Epithelial cell of prostate (primary cell): ENCODE measurements at regions not wholly inside any gene's neighbourhood (a gene's known extent, or its start where the extent isn't known, plus 50 kb on each side); places are given as distances from the start of the nearest gene placed in this dataset.

ENCODE experiments used
- DNase-seq: peaks from one replicate; pipeline ENCODE4 v3.0.0-alpha.2; 2011; ENCODE audit warnings: low read depth, low spot score
- H3K27ac ChIP-seq: fragments of 450-650 bp; 2 replicates; pipeline ENCODE4 v1.5.1; 2017; ENCODE audit warnings: mild to moderate bottlenecking

- no peak overlapping the region for H3K27ac ChIP-seq
- no peak for DNase-seq
These were observed 63.3 kb upstream of the THSD7A start for GRCh38 chr7:11895337-11895736.

- H3K27ac ChIP-seq, result no peak overlapping the region
- DNase-seq, result no peak
These were observed 64.7 kb upstream of the THSD7A start for GRCh38 chr7:11896663-11897062.

- no peak overlapping the region for H3K27ac ChIP-seq
- no peak for DNase-seq
These were observed 67.2 kb upstream of the THSD7A start for GRCh38 chr7:11899247-11899646.

GRCh38 chr7:11910253-11910652 is 78.3 kb upstream of the THSD7A start:
- H3K27ac ChIP-seq, result no peak overlapping the region
- DNase-seq, result no peak

- no peak overlapping the region for H3K27ac ChIP-seq
- no peak for DNase-seq
These were observed 79.9 kb upstream of the THSD7A start for GRCh38 chr7:11911900-11912299.

GRCh38 chr7:11914645-11915044 is 82.6 kb upstream of the THSD7A start:
- no peak overlapping the region for H3K27ac ChIP-seq
- no peak for DNase-seq

GRCh38 chr7:11923376-11923930 is 91.5 kb upstream of the THSD7A start:
- no peak overlapping the region for H3K27ac ChIP-seq
- DNase-seq, result no peak

GRCh38 chr7:11931307-11931706 is 99.3 kb upstream of the THSD7A start:
- no peak for DNase-seq
- no peak overlapping the region for H3K27ac ChIP-seq

GRCh38 chr7:11934796-11935195 is 102.8 kb upstream of the THSD7A start:
- H3K27ac ChIP-seq, result no peak overlapping the region
- DNase-seq, result no peak

- DNase-seq, result no peak
- peak overlapping the region; percentile 14 for H3K27ac ChIP-seq
These were observed 103.9 kb upstream of the THSD7A start for GRCh38 chr7:11935905-11936304.

- DNase-seq, result no peak
- no peak overlapping the region for H3K27ac ChIP-seq
These were observed 114.8 kb upstream of the THSD7A start for GRCh38 chr7:11946794-11947193.

GRCh38 chr7:11950281-11950680 is 118.3 kb upstream of the THSD7A start:
- no peak for DNase-seq

GRCh38 chr7:11950942-11951341 is 118.9 kb upstream of the THSD7A start:
- DNase-seq, result no peak
- H3K27ac ChIP-seq, result no peak overlapping the region

More at GRCh38 chr7:11950281-11950680, 118.3 kb upstream of the THSD7A start:
- no peak overlapping the region for H3K27ac ChIP-seq

- DNase-seq, result no peak
- H3K27ac ChIP-seq, result no peak overlapping the region
These were observed 119.9 kb upstream of the THSD7A start for GRCh38 chr7:11951909-11952308.

- DNase-seq, result no peak
- H3K27ac ChIP-seq, result no peak overlapping the region
These were observed 121.0 kb upstream of the THSD7A start for GRCh38 chr7:11952972-11953371.

GRCh38 chr7:11956991-11957390 is 125.0 kb upstream of the THSD7A start:
- no peak overlapping the region for H3K27ac ChIP-seq
- no peak for DNase-seq

- H3K27ac ChIP-seq, result no peak overlapping the region
These were observed 126.0 kb upstream of the THSD7A start for GRCh38 chr7:11957956-11958355.

GRCh38 chr7:11959121-11959520 is 127.1 kb upstream of the THSD7A start:
- no peak for DNase-seq
- H3K27ac ChIP-seq, result no peak overlapping the region

More at GRCh38 chr7:11957956-11958355, 126.0 kb upstream of the THSD7A start:
- DNase-seq, result no peak

- DNase-seq, result no peak
- H3K27ac ChIP-seq, result no peak overlapping the region
These were observed 128.6 kb upstream of the THSD7A start for GRCh38 chr7:11960621-11961020.

- no peak overlapping the region for H3K27ac ChIP-seq
- no peak for DNase-seq
These were observed 137.6 kb upstream of the THSD7A start for GRCh38 chr7:11969643-11970042.

- DNase-seq, result no peak
These were observed 138.1 kb upstream of the THSD7A start for GRCh38 chr7:11970132-11970531.

GRCh38 chr7:11985376-11985775 is 153.4 kb upstream of the THSD7A start:
- DNase-seq, result no peak
- no peak overlapping the region for H3K27ac ChIP-seq

More at GRCh38 chr7:11970132-11970531, 138.1 kb upstream of the THSD7A start:
- H3K27ac ChIP-seq, result no peak overlapping the region

- H3K27ac ChIP-seq, result no peak overlapping the region
- DNase-seq, result no peak
These were observed 154.0 kb upstream of the THSD7A start for GRCh38 chr7:11985971-11986370.
